ENCODE measurements at regions not wholly inside any gene's neighbourhood (a gene's known extent, or its start where the extent isn't known, plus 50 kb on each side); places are given as distances from the start of the nearest gene placed in this dataset.
"Not testable (repeated sequence)": the region's sequence is repeated elsewhere in the genome, so short reads cannot be mapped to it uniquely, and the experiment has no call there.

DNA sequence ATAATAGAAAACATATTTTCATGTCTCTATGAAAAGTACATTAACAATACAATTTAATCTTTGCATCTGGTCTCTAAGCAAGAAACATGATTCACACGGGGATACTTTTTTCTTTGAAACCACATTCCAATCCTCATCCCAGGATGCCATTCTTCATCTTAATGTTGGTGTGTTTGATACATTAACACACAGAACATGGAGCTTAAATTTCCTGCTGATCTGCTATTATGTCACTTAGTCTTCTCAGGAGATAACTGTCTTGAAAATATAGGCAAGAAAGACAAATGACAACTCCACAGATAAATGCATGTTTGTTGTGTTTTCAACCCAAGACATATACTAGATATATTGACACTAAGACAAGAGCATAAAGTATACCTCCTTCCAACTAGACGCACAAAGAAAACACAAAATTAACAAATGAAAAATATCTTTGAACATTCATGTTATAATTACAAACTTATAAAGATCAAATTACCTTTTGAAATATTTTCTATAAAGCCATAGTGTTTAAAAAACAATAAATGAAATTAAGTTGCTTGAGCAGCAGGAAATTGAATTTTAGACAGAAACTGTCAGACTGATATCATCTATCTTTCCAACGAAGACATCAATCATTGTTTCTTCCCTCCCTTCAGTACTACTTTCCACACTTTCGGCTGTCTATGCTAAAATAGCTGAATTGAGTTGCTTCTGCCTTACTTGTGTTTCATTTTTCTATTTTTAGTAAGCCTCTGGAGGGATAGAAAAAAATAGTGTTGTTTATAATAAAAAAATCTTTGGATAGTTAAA lies 1676.7 kb upstream of the CDH9 start:
- DNase-seq (ENCODE audit: low read depth, low spot score) = no peak

DNA sequence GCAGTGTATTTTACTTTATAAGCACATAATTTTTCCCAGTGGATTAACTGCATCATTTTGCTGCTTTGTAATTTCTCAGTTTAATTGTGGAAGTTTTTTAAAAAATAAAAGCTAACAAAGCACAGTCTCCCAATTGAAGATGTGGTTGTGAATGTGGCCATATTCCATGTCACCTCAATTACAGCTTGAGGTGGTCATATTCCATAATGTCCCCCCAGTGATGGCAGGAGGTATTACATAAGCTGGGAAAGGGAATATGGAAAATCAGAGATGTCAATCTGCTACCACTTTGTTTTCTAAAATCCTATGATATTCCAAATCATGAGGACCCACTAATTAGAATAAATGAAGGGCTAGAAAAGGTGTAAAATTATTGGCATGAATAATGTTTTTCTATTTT lies 1672.0 kb upstream of the CDH9 start:
- no peak for DNase-seq (ENCODE audit: low read depth, low spot score)

DNA sequence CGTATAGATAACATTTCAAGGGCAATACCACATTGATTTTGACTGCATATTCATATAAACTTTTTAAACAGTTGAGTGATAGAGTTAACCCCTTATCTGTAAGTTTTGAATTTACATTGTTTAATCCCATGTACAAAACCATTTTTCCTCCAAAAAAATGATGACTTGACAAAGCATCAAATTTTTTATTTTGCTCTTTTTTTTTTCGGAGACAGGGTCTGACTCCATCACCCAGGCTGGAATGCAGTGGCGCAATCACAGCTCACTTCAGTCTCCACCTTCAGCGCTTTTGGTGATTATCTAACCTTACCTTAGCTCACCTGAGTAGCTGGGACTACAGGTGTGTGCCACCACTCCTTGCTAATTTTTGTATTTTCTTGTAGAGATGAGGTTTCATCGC lies 1670.1 kb upstream of the CDH9 start:
- DNase-seq (ENCODE audit: low read depth, low spot score) = no peak

DNA sequence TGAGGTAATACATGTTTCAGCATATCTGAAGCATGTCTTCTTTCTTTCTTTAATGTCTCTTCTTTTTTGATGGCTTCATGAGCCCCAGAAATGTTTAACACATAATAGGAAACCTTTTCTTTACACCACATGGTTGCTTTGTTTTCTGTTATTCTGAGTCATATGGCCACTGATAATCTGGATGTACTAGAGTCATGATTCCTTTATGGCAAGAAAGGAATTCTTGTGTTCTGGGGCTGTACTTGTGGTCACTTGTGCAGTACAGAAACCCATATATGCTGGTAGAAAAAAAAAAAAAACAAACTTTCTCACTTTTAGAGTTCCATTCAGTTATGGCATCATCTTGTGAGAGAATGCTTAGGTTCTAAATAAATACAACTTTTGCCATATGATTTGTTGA lies 1669.3 kb upstream of the CDH9 start:
- DNase-seq (ENCODE audit: low read depth, low spot score) = no peak

DNA sequence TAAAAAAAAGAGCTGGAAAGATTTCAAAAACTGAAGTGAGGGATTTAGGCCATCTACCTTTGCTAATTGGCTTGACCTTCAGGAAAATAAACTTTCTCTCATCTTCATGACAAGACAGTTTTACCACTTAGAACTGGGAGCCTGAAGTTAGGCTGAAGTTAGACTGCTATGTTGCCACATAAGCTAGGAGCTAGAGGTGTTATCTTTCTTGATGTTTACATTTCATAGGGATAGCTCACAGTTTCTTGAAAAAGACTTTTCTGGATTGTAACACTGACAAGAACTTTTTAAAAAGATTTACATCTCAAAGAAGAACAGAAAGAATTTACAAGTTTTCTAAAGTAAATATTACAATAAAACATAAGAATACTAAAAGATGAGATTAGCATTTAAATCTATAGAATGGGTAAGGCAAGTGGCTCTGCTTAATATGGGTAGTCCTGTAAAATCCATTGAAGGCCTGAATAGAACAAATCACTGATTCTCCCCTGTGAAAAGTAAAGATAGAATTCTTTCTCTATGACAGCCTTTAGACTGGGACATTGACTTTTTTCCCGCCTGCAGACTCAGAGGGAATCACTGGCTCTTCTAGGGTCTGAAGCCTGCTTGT lies 1665.4 kb upstream of the CDH9 start:
- no peak for DNase-seq (ENCODE audit: low read depth, low spot score)

DNA sequence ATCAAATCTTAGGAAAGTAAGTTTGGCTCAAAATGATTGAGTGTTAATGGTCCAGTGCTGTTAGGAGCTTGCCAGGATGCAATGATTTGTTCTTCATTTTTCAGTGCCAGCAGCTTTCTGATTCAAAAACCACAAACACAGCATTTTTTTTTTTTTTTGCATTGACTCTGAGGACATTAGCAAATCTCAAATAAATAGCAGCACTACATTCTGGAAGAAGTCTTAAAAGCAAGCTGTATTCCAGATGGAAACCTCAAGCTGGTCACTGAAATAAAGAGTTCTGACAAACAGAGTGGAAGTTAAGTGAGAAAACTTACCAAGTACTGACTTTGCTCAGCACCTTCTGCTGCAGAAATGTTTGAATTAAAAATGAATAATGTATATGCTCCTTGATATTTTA lies 1653.1 kb upstream of the CDH9 start:
- no peak for DNase-seq (ENCODE audit: low read depth, low spot score)

DNA sequence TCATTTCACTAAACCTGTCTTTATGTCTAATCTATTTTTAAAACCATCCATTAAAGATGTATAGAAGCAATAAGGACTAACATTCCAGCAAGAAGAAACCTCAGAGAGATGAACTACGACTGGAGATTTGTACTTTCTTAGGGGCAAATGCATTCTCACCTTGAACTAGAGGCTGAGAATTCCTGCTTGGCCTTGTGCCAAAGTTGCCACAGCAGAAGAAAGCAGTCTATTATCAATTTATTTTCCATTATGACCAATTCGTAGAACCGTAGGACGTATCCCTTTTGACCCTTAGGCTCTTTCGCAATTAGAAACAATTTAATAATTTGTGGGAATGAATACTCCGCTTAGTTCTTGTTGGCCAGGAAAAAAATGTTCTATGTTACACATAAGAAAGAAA lies 1647.4 kb upstream of the CDH9 start:
- no peak for DNase-seq (ENCODE audit: low read depth, low spot score)

DNA sequence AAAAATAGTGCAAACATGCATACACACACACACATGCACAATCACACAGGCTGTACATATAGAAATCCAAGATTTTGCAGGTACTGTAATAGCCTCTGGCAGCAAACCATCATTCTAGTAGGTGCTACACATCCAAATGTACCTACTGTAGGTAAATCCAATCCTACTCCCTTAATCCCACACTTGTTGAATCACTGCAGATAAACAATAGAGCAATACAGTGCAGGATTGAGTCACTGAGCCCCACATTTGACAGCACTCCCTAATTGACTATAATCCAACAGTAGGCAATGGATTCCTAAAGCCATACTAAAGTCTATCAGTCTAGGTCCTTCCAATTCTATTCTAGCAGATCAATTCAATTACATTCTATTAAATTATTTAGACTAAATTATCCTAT lies 1640.5 kb upstream of the CDH9 start:
- DNase-seq (ENCODE audit: low read depth, low spot score) = no peak

DNA sequence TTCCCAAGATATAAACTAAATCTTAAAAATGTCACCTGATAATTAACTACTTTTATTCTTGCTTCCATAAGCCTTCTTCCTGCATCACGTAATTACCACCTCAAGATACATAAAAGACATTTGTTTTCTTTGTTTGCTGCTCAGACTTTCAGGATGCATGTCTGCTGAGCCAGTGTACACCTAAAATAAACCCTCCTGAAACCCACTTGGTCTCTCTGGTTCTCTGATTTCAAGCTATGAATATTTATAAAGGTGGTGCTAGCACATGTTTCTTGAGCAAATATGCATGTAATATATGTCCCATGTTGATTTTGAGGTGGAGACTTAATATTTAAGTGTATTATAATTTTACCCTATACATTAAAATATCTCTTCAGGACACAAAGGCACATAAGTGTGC lies 1627.7 kb upstream of the CDH9 start:
- no peak for DNase-seq (ENCODE audit: low read depth, low spot score)

DNA sequence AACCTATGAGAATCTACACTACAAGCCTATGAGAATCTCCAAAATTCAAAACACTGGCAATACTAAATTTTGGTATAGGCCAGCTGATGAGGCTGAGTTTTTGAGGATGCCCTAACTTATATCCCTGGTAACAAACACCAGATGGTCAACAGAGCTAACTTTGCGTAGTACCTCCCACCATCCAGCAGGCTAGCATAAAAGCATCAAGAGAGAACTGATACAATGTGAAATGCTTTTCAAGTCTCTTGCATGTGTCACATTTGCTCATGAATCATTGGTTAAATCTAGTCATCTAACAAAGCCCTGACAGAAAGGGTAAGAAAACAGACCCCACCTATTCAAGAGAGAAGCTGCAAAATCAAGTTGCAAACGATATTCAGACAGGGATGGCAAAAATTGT lies 1609.7 kb upstream of the CDH9 start:
- peak; percentile 2 for DNase-seq (ENCODE audit: low read depth, low spot score)

DNA sequence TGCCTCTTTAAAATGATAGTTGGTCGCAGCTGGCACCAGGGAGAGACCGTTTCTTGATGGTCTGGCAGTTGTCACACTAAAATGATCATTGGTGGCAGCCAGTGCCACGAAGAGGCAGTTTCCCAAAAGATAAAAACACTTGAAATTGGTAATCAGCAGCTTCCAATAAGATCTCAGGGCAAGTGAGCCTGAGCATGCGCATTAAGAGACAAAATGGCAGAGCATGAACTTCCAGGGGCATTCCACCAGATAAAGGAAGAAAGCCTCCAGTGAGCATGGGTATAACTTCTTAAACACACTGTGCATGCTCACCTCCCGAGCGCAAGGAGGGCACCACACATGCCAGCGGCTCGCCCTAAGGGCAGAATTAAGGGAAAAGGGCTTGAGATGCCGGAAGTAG lies 1594.2 kb upstream of the CDH9 start:
- DNase-seq (ENCODE audit: low read depth, low spot score) = no peak

DNA sequence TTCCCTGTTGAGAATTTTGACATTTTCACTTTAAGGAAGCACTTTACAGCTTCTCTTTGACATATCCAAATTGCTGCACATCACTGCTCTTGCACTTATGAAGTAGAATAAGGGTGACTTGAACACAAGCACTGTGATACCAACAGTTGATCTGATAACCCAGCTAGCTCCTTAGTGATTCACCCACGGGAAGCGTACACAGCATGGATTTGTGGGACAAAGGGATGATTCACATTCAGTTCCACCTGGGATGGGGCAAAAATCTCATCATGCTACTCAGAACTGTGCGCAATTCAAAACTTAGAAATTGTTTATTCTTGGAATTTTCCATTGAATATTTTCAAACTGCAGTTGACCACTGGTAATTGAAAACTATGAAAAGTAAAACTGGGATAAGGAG lies 1565.5 kb upstream of the CDH9 start:
- no peak for DNase-seq (ENCODE audit: low read depth, low spot score)

DNA sequence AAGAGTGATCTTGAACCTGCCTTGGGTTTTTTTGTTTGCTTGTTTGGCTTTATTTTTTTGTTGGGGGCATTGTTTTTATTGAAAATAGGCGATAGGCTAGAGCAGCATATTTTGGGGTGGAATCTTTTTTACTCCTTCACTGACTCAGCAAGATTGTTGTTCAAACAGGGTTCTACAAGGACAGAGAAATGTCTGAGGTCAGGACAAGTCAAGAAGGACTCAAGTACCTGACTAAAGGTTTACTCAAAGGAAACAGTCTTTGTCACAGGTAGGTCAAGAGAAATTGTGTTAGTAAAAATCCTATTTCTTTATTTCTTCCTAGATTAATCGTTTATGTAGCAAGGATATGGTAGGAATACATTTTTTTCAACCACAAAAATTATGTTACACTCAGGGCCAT lies 1564.0 kb upstream of the CDH9 start:
- no peak for DNase-seq (ENCODE audit: low read depth, low spot score)

DNA sequence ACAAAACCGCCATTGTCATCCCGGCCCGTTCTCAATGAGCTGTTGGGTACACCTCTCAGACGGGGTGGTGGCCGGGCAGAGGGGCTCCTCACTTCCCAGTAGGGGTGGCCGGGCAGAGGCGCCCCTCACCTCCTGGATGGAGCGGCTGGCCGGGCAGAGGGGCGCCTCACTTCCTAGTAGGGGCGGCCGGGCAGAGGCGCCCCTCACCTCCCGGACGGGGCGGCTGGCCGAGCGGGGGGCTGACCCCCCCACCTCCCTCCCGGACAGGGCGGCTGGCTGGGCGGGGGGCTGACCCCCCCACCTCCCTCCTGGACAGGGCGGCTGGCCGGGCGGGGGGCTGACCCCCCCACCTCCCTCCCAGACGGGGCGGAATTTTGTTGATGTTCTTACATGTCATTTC lies 1558.3 kb upstream of the CDH9 start:
- not testable (repeated sequence) for DNase-seq (ENCODE audit: low read depth, low spot score)

DNA sequence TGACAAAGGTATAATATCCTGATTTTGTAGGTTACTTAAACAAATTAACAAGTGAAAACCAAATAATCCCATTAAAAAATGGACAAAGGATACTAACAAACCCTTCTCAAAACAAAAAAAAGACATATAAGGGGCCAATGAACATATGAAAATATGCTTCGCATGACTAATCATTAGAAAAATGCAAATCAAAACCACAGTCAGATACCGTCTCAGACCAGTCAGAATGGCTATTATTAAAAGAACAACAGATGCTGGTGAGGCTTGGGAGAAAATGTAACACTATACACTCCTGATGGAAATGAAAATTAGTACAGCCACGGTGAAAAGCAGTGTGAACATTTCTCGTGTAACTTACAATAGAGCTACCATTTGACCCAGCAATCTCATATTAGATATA lies 1542.2 kb upstream of the CDH9 start:
- DNase-seq (ENCODE audit: low read depth, low spot score) = no peak

DNA sequence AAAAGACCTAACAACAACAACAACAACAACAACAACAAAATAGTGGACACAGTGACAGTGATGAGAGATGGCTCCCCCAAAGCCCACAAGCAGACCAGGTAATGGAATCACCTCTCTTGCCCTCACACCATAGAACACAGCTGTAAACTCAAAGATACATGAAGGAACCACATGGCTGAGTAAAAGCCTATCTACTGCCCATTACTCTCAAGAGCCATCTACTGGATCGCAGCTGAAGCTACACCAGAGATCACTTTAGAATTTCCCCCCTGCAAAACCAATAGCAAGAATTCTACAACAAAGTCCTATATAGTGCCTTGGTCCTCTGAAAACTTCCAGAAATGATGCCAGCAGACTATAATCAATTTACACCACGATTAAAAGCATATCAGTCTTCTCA lies 1537.6 kb upstream of the CDH9 start:
- DNase-seq (ENCODE audit: low read depth, low spot score) = peak; percentile 27

DNA sequence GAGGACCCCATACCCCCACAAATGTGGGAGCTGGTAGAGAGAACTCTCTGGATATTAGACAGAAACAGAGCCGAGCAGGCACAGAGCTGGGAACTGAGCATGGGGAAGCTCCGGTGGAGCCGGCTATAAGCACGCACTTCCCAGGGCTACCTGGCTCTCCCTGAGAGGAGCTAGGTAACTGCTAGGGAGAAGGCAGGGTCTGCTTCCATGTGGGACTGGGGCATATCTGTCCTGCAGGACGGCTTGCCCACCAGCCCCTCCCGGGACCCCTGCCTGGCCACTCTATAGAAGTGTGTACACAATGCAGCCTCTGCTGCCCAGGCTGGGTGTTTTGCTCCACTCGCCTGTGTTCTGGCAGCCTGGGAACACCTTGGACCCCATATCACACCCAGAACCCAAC lies 1537.0 kb upstream of the CDH9 start:
- no peak for DNase-seq (ENCODE audit: low read depth, low spot score)

DNA sequence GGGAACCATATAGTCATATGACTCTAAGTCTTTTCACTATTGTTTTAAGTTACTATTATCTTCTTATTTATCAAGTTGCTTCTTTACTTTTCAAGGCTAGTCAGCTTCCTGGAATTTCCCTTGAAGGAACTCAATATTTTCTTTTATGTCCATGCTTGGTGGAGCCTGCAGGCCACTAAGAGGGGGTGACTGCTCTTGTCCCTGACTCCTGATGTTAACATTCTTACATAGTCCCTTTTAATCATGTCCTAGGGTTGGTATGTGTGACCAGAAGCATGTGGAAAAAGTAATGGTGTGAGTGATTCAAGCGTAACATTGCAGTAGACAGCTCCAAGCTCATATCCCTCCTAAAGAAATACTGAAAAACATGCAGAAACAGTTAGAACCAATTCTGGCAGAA lies 1536.2 kb upstream of the CDH9 start:
- DNase-seq (ENCODE audit: low read depth, low spot score) = no peak

DNA sequence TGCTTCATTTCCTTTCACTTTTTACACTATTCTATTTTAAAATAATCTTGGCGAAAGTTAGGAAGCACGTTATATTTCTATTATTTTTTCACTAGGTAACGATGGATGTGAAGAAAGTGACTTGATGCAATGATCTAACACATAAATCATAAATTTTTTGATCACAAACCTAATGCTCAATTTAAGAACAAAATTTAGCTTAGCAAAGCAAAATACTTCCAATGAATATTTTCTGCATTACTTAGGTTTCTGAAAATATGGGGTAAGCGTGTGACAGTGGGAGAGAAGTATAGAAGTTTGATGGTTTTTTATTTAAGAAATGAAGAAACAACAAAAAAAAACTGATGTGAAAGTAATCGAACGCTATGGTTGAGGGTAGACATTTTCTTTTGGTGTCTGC lies 1528.7 kb upstream of the CDH9 start:
- DNase-seq (ENCODE audit: low read depth, low spot score) = no peak

DNA sequence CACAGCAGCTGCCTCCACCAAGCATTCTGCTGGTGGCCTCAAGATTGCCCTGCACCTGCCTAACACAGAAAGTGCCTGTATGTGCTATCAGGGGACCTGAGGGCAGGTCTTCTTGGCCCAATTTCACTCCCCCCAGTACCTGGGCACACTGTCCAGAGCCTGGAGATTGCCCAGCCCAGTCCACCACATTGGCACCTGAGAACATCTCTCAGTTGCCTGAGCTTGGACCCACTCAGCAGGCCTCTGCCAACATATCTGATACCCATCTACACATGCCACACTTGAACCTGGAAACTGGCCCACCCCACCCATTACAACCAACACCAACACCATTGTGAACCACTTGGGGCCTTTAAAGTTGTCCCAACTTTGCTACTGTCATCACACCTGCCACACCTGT lies 1523.1 kb upstream of the CDH9 start:
- no peak for DNase-seq (ENCODE audit: low read depth, low spot score)

DNA sequence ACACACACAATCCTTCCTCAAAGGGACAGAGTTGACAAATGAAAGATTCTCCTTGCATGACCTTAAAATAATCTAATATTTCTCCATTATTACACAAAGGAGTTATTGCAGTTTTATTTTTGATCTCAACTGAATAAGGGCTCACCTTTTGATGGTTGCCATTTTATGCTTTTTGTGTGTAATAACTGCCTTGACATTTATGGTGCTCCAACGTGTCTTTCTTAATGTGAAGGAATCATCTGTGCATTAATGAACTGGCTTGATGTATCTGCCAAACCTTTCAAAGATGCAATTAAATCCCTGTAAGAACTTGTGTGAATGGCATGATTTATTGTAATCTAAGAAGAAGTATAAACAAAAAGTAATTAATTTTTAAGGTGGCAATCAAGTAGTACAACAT lies 1519.8 kb upstream of the CDH9 start:
- no peak for DNase-seq (ENCODE audit: low read depth, low spot score)

DNA sequence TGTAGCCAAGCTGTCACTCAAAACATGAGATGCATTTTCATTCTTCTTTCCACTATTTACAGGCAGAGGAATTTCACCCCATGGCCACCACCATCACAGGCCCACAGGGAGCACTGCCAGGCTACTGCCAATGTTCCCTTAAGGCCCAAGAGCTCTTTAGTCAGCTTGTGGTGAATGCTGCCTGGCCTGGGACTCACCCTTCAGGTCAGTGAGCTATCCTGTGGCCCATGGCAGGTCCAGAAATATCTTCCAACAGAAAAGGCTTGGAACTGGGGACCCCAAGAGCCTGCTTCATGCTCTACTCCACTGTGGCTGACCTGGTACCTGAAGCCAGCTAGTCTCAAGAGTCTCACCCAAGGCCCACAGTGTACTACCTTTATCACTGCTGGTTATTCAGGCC lies 1518.7 kb upstream of the CDH9 start:
- DNase-seq (ENCODE audit: low read depth, low spot score) = no peak

DNA sequence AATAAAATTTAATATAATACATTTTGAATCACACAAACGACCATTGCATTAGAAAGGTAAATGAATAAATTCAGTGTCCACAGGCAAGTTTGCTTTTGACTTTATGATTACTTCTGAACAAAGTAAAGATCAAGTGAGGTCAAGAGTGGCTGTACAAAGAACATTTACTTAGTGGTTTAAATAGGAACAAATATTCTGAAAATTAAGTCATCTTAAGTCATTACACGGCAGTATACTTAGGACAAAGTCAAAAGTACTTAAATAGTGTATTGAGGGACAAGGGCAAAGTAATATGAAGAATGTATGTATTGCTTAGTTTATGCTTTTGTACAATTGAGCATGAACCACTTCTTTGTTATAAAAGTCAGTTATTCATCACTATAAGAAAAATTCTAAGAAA lies 1511.2 kb upstream of the CDH9 start:
- DNase-seq (ENCODE audit: low read depth, low spot score) = no peak

DNA sequence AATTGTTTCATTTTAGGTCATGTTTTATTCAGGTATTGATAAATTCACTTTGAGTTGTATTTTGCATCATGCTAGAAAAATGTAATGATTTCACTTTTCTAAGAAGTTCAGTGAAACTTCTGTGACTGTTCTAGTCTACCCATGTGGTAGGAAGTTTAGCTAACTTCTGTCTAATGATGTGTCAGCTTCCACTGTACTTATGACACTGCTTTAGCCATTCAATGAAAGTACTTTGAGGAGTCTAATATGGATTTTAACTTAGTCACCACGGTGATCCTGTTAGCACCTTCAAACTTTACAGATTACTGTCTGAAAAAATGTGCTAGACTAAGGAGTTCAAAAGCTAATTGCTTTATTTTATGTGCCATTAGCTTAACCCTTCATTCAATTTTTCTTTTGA lies 1510.5 kb upstream of the CDH9 start:
- no peak for DNase-seq (ENCODE audit: low read depth, low spot score)
